Transverse colon (tissue), 4 donors: ENCODE measurements at regions not wholly inside any gene's neighbourhood (a gene's known extent, or its start where the extent isn't known, plus 50 kb on each side); places are given as distances from the start of the nearest gene placed in this dataset.

Source experiments
- DNase-seq: peaks from one replicate; pipeline ENCODE4 v3.0.0-alpha.2; 2019
- H3K27ac ChIP-seq, 4 donors: fragments of 200-600 bp; sonication (generic); 2 replicates each; pipeline ENCODE4 v1.5.1; 2016 to 2018; ENCODE audit warnings: inconsistent platforms in 4 of 4
- H3K27me3 ChIP-seq: fragments of 200-600 bp; sonication (generic); 2 replicates; pipeline ENCODE4 v1.5.1; 2017; ENCODE audit warnings: inconsistent platforms
- H3K36me3 ChIP-seq, 4 donors: fragments of 200-600 bp; sonication (generic); 2 replicates each; pipeline ENCODE4 v1.5.1; 2017 to 2019; ENCODE audit warnings: inconsistent platforms in 4 of 4
- H3K4me1 ChIP-seq, 4 donors: fragments of 200-600 bp; sonication (generic); 2 replicates each; pipeline ENCODE4 v1.5.1; 2017 to 2020; ENCODE audit warnings: inconsistent platforms in 4 of 4
- H3K4me3 ChIP-seq, 4 donors: fragments of 200-600 bp; sonication (generic); 1 replicate in 1 of 4; 2 replicates in 3 of 4; pipeline versions ENCODE4 v1.5.1 to v1.6.1; 2017 to 2019; ENCODE audit warnings: inconsistent platforms in 4 of 4
- H3K9me3 ChIP-seq, 2 donors: fragments of 200-600 bp; sonication (generic); 2 replicates each; pipeline ENCODE4 v1.5.1; 2017 to 2019; ENCODE audit warnings: inconsistent platforms in 2 of 2
- EP300 ChIP-seq: sonication (generic); formaldehyde crosslinking; IDR thresholded peaks from one replicate; pipeline ENCODE4 v1.6.1; 2017; ENCODE audit warnings: antibody characterized with exemption, low read depth
- POLR2A ChIP-seq: fragments of 450-650 bp; IDR thresholded peaks from one replicate; pipeline ENCODE4 v1.6.1; 2016; ENCODE audit warnings: antibody characterized with exemption, mild to moderate bottlenecking, moderate library complexity
- POLR2AphosphoS5 ChIP-seq, 3 donors: sonication (generic); formaldehyde crosslinking; IDR thresholded peaks; one replicate each; pipeline ENCODE4 v1.6.1; 2016; ENCODE audit warnings: antibody characterized with exemption in 3 of 3
- WGBS, 2 donors: methylation state at CpG; one replicate each; pipeline ENCODE4 v1.1.5; 2018; ENCODE audit warnings: low coverage in 1 of 2; 5-methylcytosine and 5-hydroxymethylcytosine counted together
- in situ Hi-C, 4 donors: fragments of 200-750 bp; cut with MboI; loops; one replicate each; pipeline versions ENCODE4 v1.15.0 to v1.15.1; 2017; ENCODE audit warnings: low sequenced_read_pairs in 3 of 4, low pct_ligation_motif_present in 1 of 4, low pct_unique_long_range_greater_than_20kb in 1 of 4
- intact Hi-C: fragments of 100-400 bp; cut with DNase I; formaldehyde crosslinking; loops from one replicate; pipeline ENCODE4 v1.15.1; 2023; ENCODE audit warnings: low total_unique reads
- TF ChIP-seq, protein P1 (sequence below), 5 experiments: fragments of 200-600 bp in 3 of 5; fragments of 450-650 bp in 2 of 5; sonication (generic) in 3 of 5; IDR thresholded peaks; 1 replicate in 2 of 5; 2 replicates in 3 of 5; pipeline ENCODE4 v1.5.1; 2016 to 2017; ENCODE audit warnings: antibody characterized with exemption in 5 of 5, inconsistent platforms in 3 of 5, mild to moderate bottlenecking in 2 of 5, moderate library complexity in 1 of 5

DNA sequence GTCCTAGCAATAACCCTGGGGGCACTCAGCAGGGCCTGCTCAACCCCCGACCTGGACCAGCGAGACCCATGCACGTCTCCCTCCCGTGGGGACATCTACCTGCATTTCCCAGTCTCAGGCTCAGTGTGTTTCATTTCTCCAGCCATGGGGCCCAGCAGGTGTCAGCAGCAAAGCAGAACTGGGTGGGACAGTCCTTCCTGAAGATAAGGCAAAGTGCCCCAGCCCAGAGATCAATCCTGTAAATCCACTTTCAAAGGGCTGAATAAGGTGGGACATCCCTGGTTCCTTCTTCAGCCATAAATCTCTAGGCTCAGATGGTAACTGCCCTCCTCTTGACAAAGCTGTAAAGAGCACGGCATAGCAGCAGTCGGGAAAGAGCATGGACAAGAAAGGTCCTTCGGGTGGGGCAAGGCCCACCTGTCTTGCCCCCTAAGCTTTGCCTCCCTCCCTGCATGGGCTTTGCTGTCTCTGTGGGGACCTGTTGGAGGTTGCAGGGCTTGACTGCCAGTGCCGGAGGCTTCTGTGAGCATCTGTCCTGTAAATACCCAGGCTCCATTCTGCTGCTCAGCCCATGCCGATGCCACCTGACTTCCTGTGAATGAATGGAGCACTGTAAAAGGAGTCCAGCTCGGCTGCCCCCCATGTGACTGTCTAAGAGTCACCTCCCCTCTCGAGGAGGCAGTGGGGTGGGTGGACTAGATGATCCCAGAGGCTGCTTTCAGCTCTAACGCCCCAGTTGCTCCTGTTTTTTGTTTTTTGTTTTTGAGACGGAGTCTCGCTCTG is 84.8 kb upstream of the TBC1D3K start:
- Histone ChIP-seq H3K27me3 (peaks cover 10% of the 10 kb centered on the region), H3K9me3 (no peaks in the 10 kb centered on the region), H3K4me3 (no peak overlapping the region), H3K27ac (no peak overlapping the region), H3K4me1 (peaks cover 0 to 2% (median under 1%) of the 10 kb centered on the region in 4 donors), H3K36me3 (no peaks in the 10 kb centered on the region)
- 69 to 92% methylated on average over 2 to 14 of the region's 14 CpGs for WGBS, 2 donors
- in situ Hi-C loops (no loop called here), intact Hi-C loops (no loop called here)
- no peak for DNase-seq
- TF ChIP-seq EP300 (no peak), POLR2A (no peak), POLR2AphosphoS5 (IDR thresholded peaks at IDR 0.05) (no peak)
- TF ChIP-seq, protein P1, sequence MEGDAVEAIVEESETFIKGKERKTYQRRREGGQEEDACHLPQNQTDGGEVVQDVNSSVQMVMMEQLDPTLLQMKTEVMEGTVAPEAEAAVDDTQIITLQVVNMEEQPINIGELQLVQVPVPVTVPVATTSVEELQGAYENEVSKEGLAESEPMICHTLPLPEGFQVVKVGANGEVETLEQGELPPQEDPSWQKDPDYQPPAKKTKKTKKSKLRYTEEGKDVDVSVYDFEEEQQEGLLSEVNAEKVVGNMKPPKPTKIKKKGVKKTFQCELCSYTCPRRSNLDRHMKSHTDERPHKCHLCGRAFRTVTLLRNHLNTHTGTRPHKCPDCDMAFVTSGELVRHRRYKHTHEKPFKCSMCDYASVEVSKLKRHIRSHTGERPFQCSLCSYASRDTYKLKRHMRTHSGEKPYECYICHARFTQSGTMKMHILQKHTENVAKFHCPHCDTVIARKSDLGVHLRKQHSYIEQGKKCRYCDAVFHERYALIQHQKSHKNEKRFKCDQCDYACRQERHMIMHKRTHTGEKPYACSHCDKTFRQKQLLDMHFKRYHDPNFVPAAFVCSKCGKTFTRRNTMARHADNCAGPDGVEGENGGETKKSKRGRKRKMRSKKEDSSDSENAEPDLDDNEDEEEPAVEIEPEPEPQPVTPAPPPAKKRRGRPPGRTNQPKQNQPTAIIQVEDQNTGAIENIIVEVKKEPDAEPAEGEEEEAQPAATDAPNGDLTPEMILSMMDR (IDR thresholded peaks at IDR 0.05), result no peak

DNA sequence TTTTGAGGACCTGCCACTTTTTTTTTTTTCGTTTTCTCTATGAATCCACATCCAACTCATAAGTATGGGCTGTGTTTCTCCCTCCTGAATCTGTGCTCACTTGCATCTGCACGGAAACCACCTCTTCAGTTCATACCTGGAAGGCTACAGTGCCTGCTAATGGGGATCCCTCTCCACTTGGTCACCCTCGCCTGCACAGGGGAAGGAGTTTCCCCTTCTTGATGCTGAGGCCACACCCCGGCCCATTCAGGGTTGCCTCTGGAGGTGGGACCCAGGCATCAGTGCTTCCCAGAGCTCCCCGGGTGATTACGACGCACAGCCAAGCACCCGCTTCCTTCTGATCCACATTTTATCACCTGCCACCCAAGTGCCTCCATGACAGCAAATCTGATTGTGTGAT is 85.9 kb upstream of the TBC1D3K start:
- H3K36me3 ChIP-seq, result no peaks in the 10 kb centered on the region
- intact Hi-C loops (no loop called here), in situ Hi-C loops (no loop called here)
- 81 to 90% methylated on average over 4 to 8 of the region's 8 CpGs for WGBS, 2 donors
- no peak for TF ChIP-seq POLR2A
- DNase-seq, result no peak
- no peaks in the 10 kb centered on the region for H3K9me3 ChIP-seq
- no peak overlapping the region for H3K27ac ChIP-seq
- H3K27me3 ChIP-seq, result peaks cover 4% of the 10 kb centered on the region
- no peak overlapping the region for H3K4me3 ChIP-seq
- H3K4me1 ChIP-seq, result no peaks in the 10 kb centered on the region

GRCh38 chr17:37836593-37836992 is 87.6 kb upstream of the TBC1D3K start:
- TF ChIP-seq POLR2AphosphoS5 (IDR thresholded peaks at IDR 0.05) (no peak), EP300 (no peak), POLR2A (no peak)
- TF ChIP-seq, protein P1 (IDR thresholded peaks at IDR 0.05), result no peak
- Histone ChIP-seq H3K27ac (no peak overlapping the region), H3K9me3 (no peaks in the 10 kb centered on the region), H3K4me3 (no peak overlapping the region), H3K36me3 (no peaks in the 10 kb centered on the region), H3K27me3 (peaks cover 9% of the 10 kb centered on the region), H3K4me1 (no peaks in the 10 kb centered on the region)
- DNase-seq, result no peak
- in situ Hi-C loops (no loop called here), intact Hi-C loops (no loop called here)
- 95 to 100% methylated on average over 2 of the region's 2 CpGs for WGBS, 2 donors

- Histone ChIP-seq H3K4me1 (no peaks in the 10 kb centered on the region), H3K27ac (no peak overlapping the region), H3K36me3 (no peaks in the 10 kb centered on the region), H3K9me3 (no peaks in the 10 kb centered on the region), H3K4me3 (no peak overlapping the region), H3K27me3 (peaks cover 6% of the 10 kb centered on the region)
- intact Hi-C loops (loop anchor here (1.0 kb wide), 1 partner anchor 12 kb away; no protein-coding TSS in a partner anchor), in situ Hi-C loops (no loop called here)
- no peak for DNase-seq
- 90 to 93% methylated on average over 2 of the region's 2 CpGs for WGBS, 2 donors
- no peak for TF ChIP-seq EP300
- no peak for TF ChIP-seq POLR2AphosphoS5 (IDR thresholded peaks at IDR 0.05)
- no peak for TF ChIP-seq POLR2A
- TF ChIP-seq, protein P1 (IDR thresholded peaks at IDR 0.05), result no peak
Measured at GRCh38 chr17:37834168-37834567, 89.3 kb upstream of the HNF1B start.
